H1 (cell line): ENCODE measurements at regions not wholly inside any gene's neighbourhood (a gene's known extent, or its start where the extent isn't known, plus 50 kb on each side); places are given as distances from the start of the nearest gene placed in this dataset.

Experiments used
- CTCF ChIA-PET: fragments of 300-600 bp; sonication (Branson Sonifier 250); formaldehyde crosslinking; loops from one replicate; lab custom pipeline; 2021; ENCODE audit not compliant: partially characterized antibody; lab: Charles Lee
- POLR2A ChIA-PET: fragments of 300-600 bp; sonication (Branson Sonifier 250); formaldehyde crosslinking; loops from one replicate; lab custom pipeline; 2021; ENCODE audit warnings: inconsistent platforms; ENCODE audit not compliant: partially characterized antibody; lab: Charles Lee
- DNase-seq, 2 experiments: peaks; one replicate each; pipeline versions ENCODE4 v3.0.0 to v3.0.0-alpha.2; 2010 to 2022; ENCODE audit warnings: low spot score in 2 of 2, low read depth in 1 of 2, mixed read lengths in 1 of 2
- FAIRE-seq: peaks from 2 replicates; lab custom pipeline; 2011; peaks lifted over from hg19 to GRCh38; lab: Jason Lieb, UNC
- H2AFZ ChIP-seq: 2 replicates; pipeline ENCODE4 v1.8.1; 2012; ENCODE audit warnings: low read length, inconsistent platforms
- H2AK5ac ChIP-seq: 2 replicates; pipeline ENCODE4 v1.6.1; 2013; ENCODE audit warnings: low read depth, low read length
- H2BK120ac ChIP-seq: replicated peaks from 2 replicates; pipeline ENCODE3; 2013; ENCODE audit warnings: low read depth, low read length, inconsistent platforms
- H2BK12ac ChIP-seq: 2 replicates; pipeline ENCODE4 v1.6.1; 2013; ENCODE audit warnings: low read depth, low read length
- H2BK15ac ChIP-seq: 2 replicates; pipeline ENCODE4 v1.6.1; 2013; ENCODE audit warnings: low read length
- H2BK20ac ChIP-seq: 2 replicates; pipeline ENCODE4 v1.6.1; 2013; ENCODE audit warnings: low read length
- H2BK5ac ChIP-seq: 2 replicates; pipeline ENCODE4 v1.6.1; 2013; ENCODE audit warnings: low read depth, low read length
- H3K14ac ChIP-seq: 2 replicates; pipeline ENCODE4 v1.6.1; 2013; ENCODE audit warnings: inconsistent platforms; ENCODE audit not compliant: insufficient read length
- H3K18ac ChIP-seq: 2 replicates; pipeline ENCODE4 v1.6.1; 2013; ENCODE audit warnings: low read length; ENCODE audit errors: extremely low read depth
- H3K23ac ChIP-seq: 2 replicates; pipeline ENCODE4 v1.6.1; 2013; ENCODE audit warnings: inconsistent platforms; ENCODE audit not compliant: insufficient read length
- H3K23me2 ChIP-seq: 2 replicates; pipeline ENCODE4 v1.6.1; 2013; ENCODE audit warnings: low read depth, low read length
- H3K27ac ChIP-seq: 2 replicates; pipeline ENCODE4 v1.6.1; 2011; ENCODE audit warnings: low read depth, low read length, inconsistent platforms
- H3K27me3 ChIP-seq, 4 experiments: replicated peaks in 1 of 4; 1 replicate in 1 of 4; 2 replicates in 3 of 4; pipeline versions ENCODE4 v1.6.1 to v1.8.1; 2011 to 2013; ENCODE audit warnings: low read length in 3 of 4, mild to moderate bottlenecking in 3 of 4, inconsistent platforms in 2 of 4, mixed read lengths in 2 of 4, moderate library complexity in 1 of 4; ENCODE audit not compliant: control insufficient read depth in 3 of 4, insufficient read depth in 3 of 4; ENCODE audit errors: extremely low read depth in 1 of 4
- H3K36me3 ChIP-seq, 4 experiments: 2 replicates each; pipeline versions ENCODE4 v1.6.1 to v1.8.1; 2011 to 2013; ENCODE audit warnings: mild to moderate bottlenecking in 4 of 4, low read length in 3 of 4, moderate library complexity in 2 of 4, control low read depth in 1 of 4, inconsistent platforms in 1 of 4; ENCODE audit not compliant: insufficient read depth in 4 of 4, control insufficient read depth in 2 of 4
- H3K4ac ChIP-seq: replicated peaks from 2 replicates; pipeline ENCODE3; 2013; ENCODE audit warnings: low read length, low read depth, mixed read lengths, inconsistent platforms; ENCODE audit not compliant: insufficient read length
- H3K4me1 ChIP-seq, 4 experiments: replicated peaks in 1 of 4; 1 replicate in 1 of 4; 2 replicates in 3 of 4; pipeline versions ENCODE4 v1.6.1 to v1.8.1; 2011 to 2013; ENCODE audit warnings: low read length in 3 of 4, inconsistent platforms in 2 of 4, mixed read lengths in 1 of 4; ENCODE audit not compliant: insufficient read depth in 4 of 4, control insufficient read depth in 3 of 4
- H3K4me2 ChIP-seq, 2 experiments: 2 replicates each; pipeline versions ENCODE4 v1.6.1 to v1.8.1; 2011 to 2013; ENCODE audit warnings: low read depth in 2 of 2, low read length in 2 of 2, control low read depth in 1 of 2, inconsistent platforms in 1 of 2, mild to moderate bottlenecking in 1 of 2; ENCODE audit not compliant: insufficient read depth in 1 of 2
- H3K4me3 ChIP-seq, 4 experiments: fragments of 200-600, 300-600 bp in 1 of 4; sonication (generic), shearing (Covaris generic), sonication (Bioruptor Twin) in 1 of 4; 2 replicates each; pipeline versions ENCODE4 v1.5.1 to v1.8.1; 2011 to 2016; ENCODE audit warnings: low read length in 4 of 4, low read depth in 3 of 4, control low read depth in 2 of 4, inconsistent platforms in 2 of 4, mild to moderate bottlenecking in 2 of 4, mixed read lengths in 1 of 4, moderate library complexity in 1 of 4; ENCODE audit not compliant: insufficient read depth in 2 of 4; ENCODE audit errors: extremely low read depth in 1 of 4
- H3K56ac ChIP-seq: replicated peaks from 2 replicates; pipeline ENCODE3; 2013; ENCODE audit warnings: low read depth, mild to moderate bottlenecking, mixed read lengths, low read length, inconsistent platforms; ENCODE audit not compliant: insufficient read length
- H3K79me1 ChIP-seq: 2 replicates; pipeline ENCODE4 v1.6.1; 2013; ENCODE audit warnings: low read depth, low read length, control low read depth
- H3K79me2 ChIP-seq, 2 experiments: 2 replicates each; pipeline versions ENCODE4 v1.6.1 to v1.8.1; 2012 to 2013; ENCODE audit warnings: low read length in 2 of 2, mild to moderate bottlenecking in 2 of 2, inconsistent platforms in 1 of 2; ENCODE audit not compliant: insufficient read depth in 2 of 2, control insufficient read depth in 1 of 2
- H3K9ac ChIP-seq, 4 experiments: replicated peaks in 1 of 4; 1 replicate in 1 of 4; 2 replicates in 3 of 4; pipeline versions ENCODE4 v1.6.1 to v1.8.1; 2011 to 2013; ENCODE audit warnings: low read depth in 3 of 4, low read length in 3 of 4, control low read depth in 2 of 4, mild to moderate bottlenecking in 2 of 4, moderate library complexity in 2 of 4, inconsistent platforms in 1 of 4; ENCODE audit errors: extremely low read depth in 1 of 4
- H3K9me3 ChIP-seq, 2 experiments: 2 replicates each; pipeline versions ENCODE4 v1.6.1 to v1.8.1; 2012 to 2013; ENCODE audit warnings: mild to moderate bottlenecking in 2 of 2, moderate library complexity in 2 of 2, control low read depth in 1 of 2, inconsistent platforms in 1 of 2, low read depth in 1 of 2, low read length in 1 of 2, mixed read lengths in 1 of 2; ENCODE audit not compliant: insufficient read depth in 2 of 2
- H4K20me1 ChIP-seq, 2 experiments: replicated peaks in 1 of 2; 2 replicates each; pipeline versions ENCODE3 to v1.8.1; 2011 to 2013; ENCODE audit warnings: inconsistent platforms in 2 of 2, low read length in 2 of 2, mild to moderate bottlenecking in 1 of 2; ENCODE audit not compliant: insufficient read depth in 2 of 2, control insufficient read depth in 1 of 2
- H4K5ac ChIP-seq: 2 replicates; pipeline ENCODE4 v1.6.1; 2013; ENCODE audit warnings: low read length, low read depth, mixed read lengths, inconsistent platforms; ENCODE audit not compliant: insufficient read length
- H4K8ac ChIP-seq: 2 replicates; pipeline ENCODE4 v1.8.0; 2013; ENCODE audit warnings: mild to moderate bottlenecking, moderate library complexity, low read length, inconsistent platforms; ENCODE audit not compliant: insufficient read depth; ENCODE audit errors: extremely low read depth
- H4K91ac ChIP-seq: replicated peaks from 2 replicates; pipeline ENCODE3; 2013; ENCODE audit warnings: low read length, mixed read lengths, inconsistent platforms; ENCODE audit not compliant: insufficient read length
- RAD21 ChIP-seq, 2 experiments: IDR thresholded peaks in 1 of 2; conservative IDR thresholded peaks in 1 of 2; 2 replicates each; pipeline ENCODE4 v1.6.1; 2011; ENCODE audit warnings: low read depth in 2 of 2, low read length in 2 of 2, improper control_type of control experiment in 1 of 2, inconsistent platforms in 1 of 2, mild to moderate bottlenecking in 1 of 2, moderate library complexity in 1 of 2
- TBP ChIP-seq: IDR thresholded peaks from 2 replicates; pipeline ENCODE4 v1.6.1; 2011; ENCODE audit warnings: low read depth, low read length, improper control_type of control experiment
- WGBS, 2 experiments: shearing (Covaris generic) in 1 of 2; methylation state at CpG; one replicate each; pipeline versions ENCODE4 v1.1.6 to v1.1.7; 2013 to 2015; ENCODE audit warnings: low lambda C conversion rate in 2 of 2, mixed read lengths in 2 of 2, inconsistent platforms in 1 of 2, low coverage in 1 of 2, missing lambda C conversion rate in 1 of 2; ENCODE audit not compliant: insufficient replicate concordance in 2 of 2, insufficient coverage in 1 of 2, insufficient read length in 1 of 2; ENCODE audit errors: extremely low coverage in 1 of 2, missing lambda C conversion rate in 1 of 2; 5-methylcytosine and 5-hydroxymethylcytosine counted together
- TF ChIP-seq, protein P1 (sequence below), 3 experiments: IDR thresholded peaks; 1 replicate in 2 of 3; 2 replicates in 1 of 3; pipeline versions ENCODE4 v1.5.1 to v1.6.1; 2011; ENCODE audit warnings: low read length in 3 of 3, mild to moderate bottlenecking in 3 of 3, inconsistent platforms in 2 of 3, low read depth in 1 of 3, moderate library complexity in 1 of 3; ENCODE audit not compliant: insufficient read depth in 1 of 3; ENCODE audit errors: control extremely low read depth in 1 of 3

GRCh38 chr6:95686272-95686671 is 108.9 kb downstream of the MANEA start:
- no peaks in the 10 kb centered on the region for H3K79me2 ChIP-seq
- no peaks in the 10 kb centered on the region for H4K20me1 ChIP-seq
- ChIA-PET POLR2A (no interaction called here), CTCF (interaction anchor here (0.6 to 1.6 kb wide), 5 partner anchors 13 to 260 kb away, joined by 3 read pairs; no protein-coding TSS in a partner anchor)
- no peak overlapping the region for H3K23ac ChIP-seq
- H2BK15ac ChIP-seq: no peak overlapping the region
- no peak overlapping the region for H3K9ac ChIP-seq
- no peak overlapping the region for H4K8ac ChIP-seq
- 0 out of 4 replicates have a peak overlapping the region, but pooled peaks of 1 of the 2 experiments have one; percentile 21 for H3K4me2 ChIP-seq
- no peaks in the 10 kb centered on the region for H3K79me1 ChIP-seq
- no peak overlapping the region for H3K4me3 ChIP-seq
- no peak for FAIRE-seq
- no peak overlapping the region for H3K14ac ChIP-seq
- no peak overlapping the region for H2BK5ac ChIP-seq
- H4K91ac ChIP-seq: no peak overlapping the region
- no peaks in the 10 kb centered on the region for H3K9me3 ChIP-seq
- H2BK12ac ChIP-seq: no peak overlapping the region
- no peak overlapping the region for H2AK5ac ChIP-seq
- H2BK20ac ChIP-seq: no peak overlapping the region
- no peak for DNase-seq
- no peak overlapping the region for H2BK120ac ChIP-seq
- 69% methylated on average over 3 of the region's 3 CpGs; no CpG with 5 or more reads in 1 of the 2 experiments for WGBS, 2 experiments
- no peak overlapping the region for H3K27ac ChIP-seq
- peaks cover 0 to 1% (median 0%) of the 10 kb centered on the region in 4 experiments; a peak in 1 of 7 replicates for H3K27me3 ChIP-seq
- H3K4ac ChIP-seq: no peak overlapping the region
- peaks cover 0 to 8% (median 3%) of the 10 kb centered on the region in 4 experiments; a peak in 5 of 7 replicates for H3K4me1 ChIP-seq
- no peak overlapping the region for H3K56ac ChIP-seq
- TF ChIP-seq TBP (no peak), RAD21 (IDR thresholded peaks at IDR 0.05 in 1 of 2, conservative IDR thresholded peaks at IDR 0.05 in 1 of 2; ENCODE audit: low read depth in 2 of 2, low read length in 2 of 2) (peak; percentile 21 to 23; a peak in 3 of 4 replicates)
- TF ChIP-seq, protein P1, sequence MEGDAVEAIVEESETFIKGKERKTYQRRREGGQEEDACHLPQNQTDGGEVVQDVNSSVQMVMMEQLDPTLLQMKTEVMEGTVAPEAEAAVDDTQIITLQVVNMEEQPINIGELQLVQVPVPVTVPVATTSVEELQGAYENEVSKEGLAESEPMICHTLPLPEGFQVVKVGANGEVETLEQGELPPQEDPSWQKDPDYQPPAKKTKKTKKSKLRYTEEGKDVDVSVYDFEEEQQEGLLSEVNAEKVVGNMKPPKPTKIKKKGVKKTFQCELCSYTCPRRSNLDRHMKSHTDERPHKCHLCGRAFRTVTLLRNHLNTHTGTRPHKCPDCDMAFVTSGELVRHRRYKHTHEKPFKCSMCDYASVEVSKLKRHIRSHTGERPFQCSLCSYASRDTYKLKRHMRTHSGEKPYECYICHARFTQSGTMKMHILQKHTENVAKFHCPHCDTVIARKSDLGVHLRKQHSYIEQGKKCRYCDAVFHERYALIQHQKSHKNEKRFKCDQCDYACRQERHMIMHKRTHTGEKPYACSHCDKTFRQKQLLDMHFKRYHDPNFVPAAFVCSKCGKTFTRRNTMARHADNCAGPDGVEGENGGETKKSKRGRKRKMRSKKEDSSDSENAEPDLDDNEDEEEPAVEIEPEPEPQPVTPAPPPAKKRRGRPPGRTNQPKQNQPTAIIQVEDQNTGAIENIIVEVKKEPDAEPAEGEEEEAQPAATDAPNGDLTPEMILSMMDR (IDR thresholded peaks at IDR 0.05; ENCODE audit: control extremely low read depth in 1 of 3, insufficient read depth in 1 of 3, low read depth in 1 of 3, low read length in 3 of 3): peak in 1 of 3 experiments; percentile 12; a peak in 1 of 4 replicates
- H3K36me3 ChIP-seq: no peaks in the 10 kb centered on the region
- no peak overlapping the region for H4K5ac ChIP-seq
- no peak overlapping the region for H3K18ac ChIP-seq
- H2AFZ ChIP-seq: no peak overlapping the region
- no peaks in the 10 kb centered on the region for H3K23me2 ChIP-seq
